Keratinocyte (primary cell): ENCODE measurements at regions not wholly inside any gene's neighbourhood (a gene's known extent, or its start where the extent isn't known, plus 50 kb on each side); places are given as distances from the start of the nearest gene placed in this dataset.

ENCODE experiments used
- DNase-seq: peaks from one replicate; pipeline ENCODE4 v3.0.0-alpha.2; 2011; ENCODE audit warnings: low read depth, missing footprints, low spot score
- FAIRE-seq: peaks from 2 replicates; lab custom pipeline; 2011; peaks lifted over from hg19 to GRCh38; lab: Jason Lieb, UNC
- H2AFZ ChIP-seq: 2 replicates; pipeline ENCODE4 v1.6.0; 2012; ENCODE audit warnings: low read length, control low read depth, inconsistent platforms; ENCODE audit not compliant: control insufficient read depth
- H3K27ac ChIP-seq: 2 replicates; pipeline ENCODE4 v1.5.1; 2011; ENCODE audit warnings: low read length; ENCODE audit not compliant: control insufficient read depth, insufficient read depth
- H3K27me3 ChIP-seq: 3 replicates; pipeline ENCODE4 v1.6.0; 2011; ENCODE audit warnings: low read length; ENCODE audit not compliant: control insufficient read depth, insufficient read depth; ENCODE audit errors: extremely low read depth
- H3K36me3 ChIP-seq, 2 experiments: 2 replicates in 1 of 2; 3 replicates in 1 of 2; pipeline ENCODE4 v1.5.1; 2011; ENCODE audit warnings: low read length in 2 of 2, mild to moderate bottlenecking in 1 of 2; ENCODE audit not compliant: control insufficient read depth in 2 of 2, insufficient read depth in 2 of 2; ENCODE audit errors: extremely low read depth in 1 of 2
- H3K4me1 ChIP-seq: 3 replicates; pipeline ENCODE4 v1.5.1; 2011; ENCODE audit warnings: low read length; ENCODE audit not compliant: control insufficient read depth, insufficient read depth; ENCODE audit errors: extremely low read depth
- H3K4me2 ChIP-seq: 3 replicates; pipeline ENCODE4 v1.6.0; 2011; ENCODE audit warnings: low read depth, low read length; ENCODE audit not compliant: control insufficient read depth, insufficient read depth; ENCODE audit errors: extremely low read depth
- H3K4me3 ChIP-seq, 3 experiments: fragments of 200-600 bp in 1 of 3; sonication (generic) in 1 of 3; 2 replicates in 2 of 3; 3 replicates in 1 of 3; pipeline ENCODE4 v1.5.1; 2011 to 2016; ENCODE audit warnings: low read length in 3 of 3, mild to moderate bottlenecking in 3 of 3, control low read depth in 2 of 3, inconsistent platforms in 1 of 3, low read depth in 1 of 3, mixed read lengths in 1 of 3, mixed run types in 1 of 3, moderate library complexity in 1 of 3; ENCODE audit not compliant: control insufficient read depth in 2 of 3, insufficient read depth in 2 of 3; ENCODE audit errors: extremely low read depth in 1 of 3
- H3K79me2 ChIP-seq: 2 replicates; pipeline ENCODE4 v1.6.0; 2012; ENCODE audit warnings: low read length; ENCODE audit not compliant: control insufficient read depth, insufficient read depth
- H3K9ac ChIP-seq: 3 replicates; pipeline ENCODE4 v1.6.0; 2011; ENCODE audit warnings: low read length; ENCODE audit not compliant: control insufficient read depth, insufficient read depth; ENCODE audit errors: extremely low read depth
- H3K9me1 ChIP-seq: 3 replicates; pipeline ENCODE4 v1.6.0; 2011; ENCODE audit warnings: low read length; ENCODE audit not compliant: control insufficient read depth, insufficient read depth; ENCODE audit errors: extremely low read depth
- H3K9me3 ChIP-seq: 2 replicates; pipeline ENCODE4 v1.5.1; 2012; ENCODE audit warnings: low read depth, low read length; ENCODE audit not compliant: control insufficient read depth
- H4K20me1 ChIP-seq: 3 replicates; pipeline ENCODE4 v1.6.0; 2011; ENCODE audit warnings: low read length; ENCODE audit not compliant: control insufficient read depth, insufficient read depth; ENCODE audit errors: extremely low read depth
- EZH2 ChIP-seq: IDR thresholded peaks from one replicate; pipeline ENCODE4 v1.6.1; 2012; ENCODE audit warnings: inconsistent platforms, mild to moderate bottlenecking, low read length, moderate library complexity
- dilution Hi-C: fragments of 300-500 bp; cut with MboI; formaldehyde crosslinking; loops from one replicate; pipeline ENCODE4 v1.7.0; 2020; ENCODE audit warnings: low sequenced_read_pairs; ENCODE audit not compliant: extremely low pct_ligation_motif_present
- TF ChIP-seq, protein P1 (sequence below), 3 experiments: IDR thresholded peaks in 1 of 3; conservative IDR thresholded peaks in 1 of 3; optimal IDR thresholded peaks in 1 of 3; 2 replicates in 2 of 3; 3 replicates in 1 of 3; pipeline versions ENCODE3 to v1.5.1; 2011; ENCODE audit warnings: low read length in 3 of 3, mild to moderate bottlenecking in 3 of 3, moderate library complexity in 2 of 3, control low read depth in 1 of 3, inconsistent platforms in 1 of 3; ENCODE audit not compliant: insufficient read depth in 2 of 3; ENCODE audit errors: extremely low read depth in 1 of 3

DNA sequence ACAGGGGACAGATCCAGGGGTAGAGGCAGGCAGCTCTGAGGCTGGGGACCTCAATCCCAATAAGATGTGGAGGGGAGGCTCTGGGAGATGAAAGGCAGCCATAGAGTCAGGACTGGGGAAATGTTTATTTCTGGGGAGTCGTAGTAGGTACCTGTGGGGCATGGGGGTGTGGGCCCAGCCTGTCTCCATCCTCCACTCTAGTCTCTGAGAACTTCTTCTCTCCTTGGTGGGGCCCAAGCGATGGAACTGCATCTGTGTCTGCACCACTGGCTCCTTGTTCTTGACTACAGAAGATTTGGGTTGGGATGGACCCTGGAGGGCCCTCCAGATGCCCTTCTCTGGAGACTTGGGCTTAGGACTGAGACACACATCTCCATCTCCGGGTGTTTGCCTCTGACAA lies 953.9 kb upstream of the ZNF722 start:
- dilution Hi-C loops: no loop called here
- no peaks in the 10 kb centered on the region for H3K27me3 ChIP-seq

DNA sequence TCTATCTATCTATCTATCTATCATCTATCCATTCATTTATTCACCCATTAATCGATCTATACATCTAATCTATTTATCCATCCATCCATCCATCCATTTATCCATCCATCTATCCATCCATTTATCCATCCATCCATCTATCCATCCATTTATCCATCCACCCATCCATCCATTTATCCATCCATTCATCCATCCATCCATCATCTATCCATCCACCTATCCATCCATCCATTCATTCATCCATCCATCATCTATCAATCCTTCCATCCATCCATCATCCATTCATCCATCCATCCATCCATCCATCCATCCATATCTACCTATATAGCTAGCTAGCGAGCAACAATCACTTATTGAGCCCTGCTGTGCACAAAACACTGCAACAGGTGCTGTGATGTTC lies 953.1 kb upstream of the ZNF722 start:
- no peak overlapping the region for H2AFZ ChIP-seq
- peaks cover 16% of the 10 kb centered on the region for H3K9me3 ChIP-seq
- DNase-seq (no peak), FAIRE-seq (no peak)
- H3K27ac ChIP-seq: no peak overlapping the region
- no peak overlapping the region for H3K4me3 ChIP-seq
- no peaks in the 10 kb centered on the region for H3K79me2 ChIP-seq
- no peaks in the 10 kb centered on the region for H3K4me1 ChIP-seq
- TF ChIP-seq EZH2: no peak
- TF ChIP-seq, protein P1, sequence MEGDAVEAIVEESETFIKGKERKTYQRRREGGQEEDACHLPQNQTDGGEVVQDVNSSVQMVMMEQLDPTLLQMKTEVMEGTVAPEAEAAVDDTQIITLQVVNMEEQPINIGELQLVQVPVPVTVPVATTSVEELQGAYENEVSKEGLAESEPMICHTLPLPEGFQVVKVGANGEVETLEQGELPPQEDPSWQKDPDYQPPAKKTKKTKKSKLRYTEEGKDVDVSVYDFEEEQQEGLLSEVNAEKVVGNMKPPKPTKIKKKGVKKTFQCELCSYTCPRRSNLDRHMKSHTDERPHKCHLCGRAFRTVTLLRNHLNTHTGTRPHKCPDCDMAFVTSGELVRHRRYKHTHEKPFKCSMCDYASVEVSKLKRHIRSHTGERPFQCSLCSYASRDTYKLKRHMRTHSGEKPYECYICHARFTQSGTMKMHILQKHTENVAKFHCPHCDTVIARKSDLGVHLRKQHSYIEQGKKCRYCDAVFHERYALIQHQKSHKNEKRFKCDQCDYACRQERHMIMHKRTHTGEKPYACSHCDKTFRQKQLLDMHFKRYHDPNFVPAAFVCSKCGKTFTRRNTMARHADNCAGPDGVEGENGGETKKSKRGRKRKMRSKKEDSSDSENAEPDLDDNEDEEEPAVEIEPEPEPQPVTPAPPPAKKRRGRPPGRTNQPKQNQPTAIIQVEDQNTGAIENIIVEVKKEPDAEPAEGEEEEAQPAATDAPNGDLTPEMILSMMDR (optimal IDR thresholded peaks at IDR 0.05 in 1 of 3, IDR thresholded peaks at IDR 0.05 in 1 of 3, conservative IDR thresholded peaks at IDR 0.05 in 1 of 3; ENCODE audit: extremely low read depth in 1 of 3, insufficient read depth in 2 of 3, low read length in 3 of 3): no peak
- H3K36me3 ChIP-seq: no peaks in the 10 kb centered on the region
- dilution Hi-C loops: no loop called here
- H4K20me1 ChIP-seq: no peaks in the 10 kb centered on the region
- H3K9ac ChIP-seq: no peak overlapping the region
- no peaks in the 10 kb centered on the region for H3K9me1 ChIP-seq
- no peak overlapping the region for H3K4me2 ChIP-seq
- no peaks in the 10 kb centered on the region for H3K27me3 ChIP-seq

More for the DNA sequence above, 953.9 kb upstream of the ZNF722 start:
- TF ChIP-seq, protein P1 (optimal IDR thresholded peaks at IDR 0.05 in 1 of 3, IDR thresholded peaks at IDR 0.05 in 1 of 3, conservative IDR thresholded peaks at IDR 0.05 in 1 of 3; ENCODE audit: extremely low read depth in 1 of 3, insufficient read depth in 2 of 3, low read length in 3 of 3): no peak
- no peak for TF ChIP-seq EZH2
- Histone ChIP-seq H3K79me2 (no peaks in the 10 kb centered on the region), H3K36me3 (no peaks in the 10 kb centered on the region), H3K27ac (no peak overlapping the region), H3K9ac (no peak overlapping the region), H3K9me1 (no peaks in the 10 kb centered on the region), H3K4me3 (no peak overlapping the region), H3K4me2 (no peak overlapping the region), H4K20me1 (no peaks in the 10 kb centered on the region), H2AFZ (no peak overlapping the region), H3K4me1 (no peaks in the 10 kb centered on the region), H3K9me3 (peaks cover 16% of the 10 kb centered on the region)
- FAIRE-seq (no peak), DNase-seq (no peak)
